Neuron (in vitro differentiated cells): ENCODE measurements at regions not wholly inside any gene's neighbourhood (a gene's known extent, or its start where the extent isn't known, plus 50 kb on each side); places are given as distances from the start of the nearest gene placed in this dataset.

Source experiments
- H2AFZ ChIP-seq: one replicate; pipeline ENCODE4 v1.6.1; 2013; ENCODE audit warnings: low read depth, mild to moderate bottlenecking, inconsistent platforms, low read length, moderate library complexity
- H3K27me3 ChIP-seq: one replicate; pipeline ENCODE4 v1.6.1; 2013; ENCODE audit warnings: low read length; ENCODE audit not compliant: insufficient read depth
- H3K36me3 ChIP-seq: one replicate; pipeline ENCODE4 v1.6.1; 2013; ENCODE audit warnings: low read length; ENCODE audit not compliant: insufficient read depth
- H3K4me1 ChIP-seq: one replicate; pipeline ENCODE4 v1.6.1; 2013; ENCODE audit warnings: low read length; ENCODE audit not compliant: insufficient read depth
- H3K4me3 ChIP-seq: 2 replicates; pipeline ENCODE4 v1.5.1; 2013; ENCODE audit warnings: mild to moderate bottlenecking, low read length, moderate library complexity
- H3K9me3 ChIP-seq: one replicate; pipeline ENCODE4 v1.6.1; 2013; ENCODE audit warnings: low read length

DNA sequence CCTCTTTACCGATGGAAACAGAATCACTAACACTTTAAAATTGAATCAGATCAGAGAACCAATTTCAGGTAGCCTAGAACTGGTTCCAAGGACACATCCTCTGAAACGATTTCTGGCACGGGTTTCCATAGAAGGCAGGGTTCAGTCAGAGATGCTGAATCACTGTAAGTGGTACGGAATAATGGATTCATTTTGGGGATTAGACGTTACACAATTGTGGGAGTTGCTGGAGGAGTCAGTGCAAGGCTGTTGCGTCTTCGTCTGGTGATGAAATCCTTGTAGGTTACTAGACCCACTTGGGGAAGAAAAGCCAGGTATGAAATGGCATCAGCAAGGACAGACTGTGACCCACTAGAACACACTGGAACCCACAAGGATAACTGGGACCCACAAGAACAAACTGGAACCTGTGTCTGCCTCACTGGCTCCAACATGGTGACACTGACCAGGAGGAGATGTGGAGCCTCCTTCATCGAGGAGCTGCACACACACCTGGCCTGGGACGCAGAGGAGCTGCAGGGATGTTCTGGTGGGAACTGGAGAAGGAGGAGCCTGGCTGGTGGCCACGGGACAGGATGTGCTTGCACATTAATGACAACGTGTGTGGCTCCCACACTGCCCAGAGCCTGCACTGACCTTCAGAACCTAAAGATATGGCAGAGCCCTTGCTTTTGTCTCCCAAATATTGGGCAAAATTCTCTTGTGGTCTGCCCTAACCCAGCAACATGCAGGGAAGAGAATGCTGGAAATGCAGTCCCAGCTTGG is 105.1 kb downstream of the TRAPPC11 start:
- Histone ChIP-seq H3K9me3 (no peaks in the 10 kb centered on the region), H2AFZ (no peak overlapping the region), H3K36me3 (no peaks in the 10 kb centered on the region), H3K4me3 (no peak overlapping the region), H3K27me3 (no peaks in the 10 kb centered on the region), H3K4me1 (peaks cover 6% of the 10 kb centered on the region)

DNA sequence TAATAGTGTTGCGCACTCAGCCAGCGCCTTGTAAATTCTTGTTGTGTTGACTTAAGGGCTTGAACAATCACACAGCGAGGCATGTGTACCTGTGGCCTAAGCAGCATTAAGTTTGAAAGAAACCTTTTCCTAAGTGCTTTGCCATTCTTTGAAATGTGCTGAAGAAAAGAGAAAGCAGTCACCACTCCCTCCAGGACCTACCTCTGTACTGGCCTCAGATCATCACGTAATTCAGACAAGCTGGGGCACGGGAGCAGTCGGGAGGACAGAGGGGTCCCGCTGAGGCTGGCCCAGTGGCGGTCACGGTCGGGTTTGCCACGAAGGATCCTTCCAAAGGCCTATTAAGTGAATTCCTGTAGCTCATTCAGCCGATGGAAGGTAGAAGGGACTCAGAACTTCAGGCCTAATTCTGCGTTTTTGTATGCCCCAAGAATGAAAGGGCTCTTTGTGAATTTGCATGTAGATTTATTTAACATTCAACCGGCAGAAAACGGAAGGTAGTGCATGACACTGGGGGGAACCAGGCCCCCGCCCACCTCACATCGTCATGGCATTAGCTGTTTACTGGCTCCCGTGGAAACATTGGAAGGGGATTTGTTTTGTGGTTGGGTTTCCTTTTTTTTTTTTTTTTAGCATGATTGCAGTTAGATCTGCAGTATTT is 106.3 kb downstream of the TRAPPC11 start:
- Histone ChIP-seq H2AFZ (peak overlapping the region; percentile 26), H3K4me1 (peaks cover 6% of the 10 kb centered on the region), H3K27me3 (no peaks in the 10 kb centered on the region), H3K4me3 (no peak overlapping the region), H3K9me3 (no peaks in the 10 kb centered on the region), H3K36me3 (no peaks in the 10 kb centered on the region)

- peak overlapping the region; percentile 26 for H2AFZ ChIP-seq
- no peaks in the 10 kb centered on the region for H3K27me3 ChIP-seq
- no peaks in the 10 kb centered on the region for H3K36me3 ChIP-seq
- peaks cover 6% of the 10 kb centered on the region for H3K4me1 ChIP-seq
- no peaks in the 10 kb centered on the region for H3K9me3 ChIP-seq
- H3K4me3 ChIP-seq = no peak overlapping the region
Measured at GRCh38 chr4:183766140-183766539, 107.0 kb downstream of the TRAPPC11 start.

- no peaks in the 10 kb centered on the region for H3K9me3 ChIP-seq
- H3K36me3 ChIP-seq = no peaks in the 10 kb centered on the region
- H3K4me1 ChIP-seq = no peaks in the 10 kb centered on the region
- H2AFZ ChIP-seq = no peak overlapping the region
- H3K4me3 ChIP-seq = no peak overlapping the region
- peaks cover 7% of the 10 kb centered on the region for H3K27me3 ChIP-seq
Measured at GRCh38 chr4:183770906-183771305, 111.8 kb downstream of the TRAPPC11 start.

GRCh38 chr4:183772361-183772760 is 113.3 kb downstream of the TRAPPC11 start:
- Histone ChIP-seq H3K9me3 (no peaks in the 10 kb centered on the region), H3K4me1 (no peaks in the 10 kb centered on the region), H3K4me3 (no peak overlapping the region), H3K27me3 (peaks cover 7% of the 10 kb centered on the region), H2AFZ (no peak overlapping the region), H3K36me3 (no peaks in the 10 kb centered on the region)

GRCh38 chr4:183773790-183774189 is 114.7 kb downstream of the TRAPPC11 start:
- Histone ChIP-seq H3K4me1 (no peaks in the 10 kb centered on the region), H3K4me3 (no peak overlapping the region), H2AFZ (no peak overlapping the region), H3K36me3 (no peaks in the 10 kb centered on the region), H3K27me3 (peaks cover 7% of the 10 kb centered on the region), H3K9me3 (no peaks in the 10 kb centered on the region)

DNA sequence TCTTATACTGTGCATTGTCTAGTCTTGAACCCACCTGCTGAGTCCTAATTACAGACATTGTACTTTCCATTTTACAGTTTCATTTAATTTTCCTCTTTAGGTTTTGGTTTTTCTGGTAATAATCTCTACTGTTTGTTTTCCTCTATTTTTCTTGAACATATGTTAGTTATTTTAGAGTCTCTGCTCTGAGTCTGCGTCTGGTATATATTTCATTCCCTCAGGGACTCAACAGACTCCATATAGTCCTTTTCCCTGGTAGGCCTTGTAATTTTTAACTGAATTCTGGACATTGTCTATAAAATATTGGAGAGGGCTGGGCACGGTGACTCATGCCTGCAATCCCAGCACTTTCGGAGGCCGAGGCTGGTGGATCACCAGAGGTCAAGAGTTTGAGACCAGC is 121.8 kb upstream of the STOX2 start:
- Histone ChIP-seq H2AFZ (no peak overlapping the region), H3K4me1 (peaks cover 4% of the 10 kb centered on the region), H3K27me3 (no peaks in the 10 kb centered on the region), H3K9me3 (no peaks in the 10 kb centered on the region), H3K36me3 (no peaks in the 10 kb centered on the region), H3K4me3 (no peak overlapping the region)

DNA sequence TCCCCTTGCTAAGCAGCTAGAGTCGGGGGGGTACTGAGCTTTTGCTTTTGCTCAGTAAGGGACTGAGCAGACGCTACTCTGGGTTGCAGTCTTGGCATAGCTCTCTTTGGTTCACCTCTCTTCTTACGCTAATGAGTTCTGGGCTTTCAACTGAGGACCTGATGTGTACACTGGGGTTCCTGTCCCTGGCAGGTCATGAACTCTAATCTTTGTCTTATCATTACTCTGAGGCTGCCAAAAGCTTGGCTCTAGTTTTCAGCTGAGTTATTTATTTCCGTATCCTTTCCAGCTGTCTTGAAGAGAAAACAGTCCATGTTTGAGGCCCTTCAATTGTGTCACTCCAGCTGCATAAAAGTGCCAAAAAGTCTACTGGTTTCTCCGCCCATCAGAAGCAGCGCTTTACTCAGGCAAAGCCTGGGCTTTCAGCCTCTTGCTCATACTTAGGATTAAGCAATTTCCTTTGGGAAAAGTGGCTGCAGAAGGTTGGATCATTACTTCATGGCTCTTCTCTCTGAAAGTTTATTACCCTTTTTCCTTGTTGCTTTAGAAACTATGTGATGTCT is 121.0 kb upstream of the STOX2 start:
- Histone ChIP-seq H3K27me3 (no peaks in the 10 kb centered on the region), H3K36me3 (no peaks in the 10 kb centered on the region), H3K4me3 (no peak overlapping the region), H2AFZ (no peak overlapping the region), H3K4me1 (peaks cover 4% of the 10 kb centered on the region), H3K9me3 (no peaks in the 10 kb centered on the region)

- Histone ChIP-seq H3K27me3 (no peaks in the 10 kb centered on the region), H3K36me3 (no peaks in the 10 kb centered on the region), H3K4me3 (no peak overlapping the region), H3K9me3 (peaks cover 2% of the 10 kb centered on the region), H2AFZ (no peak overlapping the region), H3K4me1 (peaks cover 4% of the 10 kb centered on the region)
Measured at GRCh38 chr4:183788308-183788905, 116.7 kb upstream of the STOX2 start.

DNA sequence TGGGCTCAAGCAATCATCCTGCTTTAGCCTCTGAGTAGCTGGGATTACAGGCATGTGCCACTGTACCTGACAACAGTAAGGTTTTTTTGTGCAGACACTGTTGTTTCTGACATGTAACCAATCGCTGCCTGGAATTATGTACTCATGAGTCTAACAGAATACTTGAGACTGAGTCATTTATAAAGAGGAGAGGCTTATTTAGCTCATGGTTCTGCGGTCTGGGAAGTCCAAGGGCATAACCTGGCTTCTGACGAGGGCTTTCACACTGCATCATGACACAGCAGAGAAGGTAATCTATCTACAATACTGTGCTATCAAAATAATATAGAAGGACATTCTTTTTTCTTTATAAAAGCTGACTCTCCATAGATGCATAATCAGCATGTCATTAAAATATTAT is 115.5 kb upstream of the STOX2 start:
- H3K36me3 ChIP-seq = no peaks in the 10 kb centered on the region
- peaks cover 7% of the 10 kb centered on the region for H3K9me3 ChIP-seq
- H2AFZ ChIP-seq = no peak overlapping the region
- no peaks in the 10 kb centered on the region for H3K4me1 ChIP-seq
- H3K4me3 ChIP-seq = no peak overlapping the region
- H3K27me3 ChIP-seq = no peaks in the 10 kb centered on the region

DNA sequence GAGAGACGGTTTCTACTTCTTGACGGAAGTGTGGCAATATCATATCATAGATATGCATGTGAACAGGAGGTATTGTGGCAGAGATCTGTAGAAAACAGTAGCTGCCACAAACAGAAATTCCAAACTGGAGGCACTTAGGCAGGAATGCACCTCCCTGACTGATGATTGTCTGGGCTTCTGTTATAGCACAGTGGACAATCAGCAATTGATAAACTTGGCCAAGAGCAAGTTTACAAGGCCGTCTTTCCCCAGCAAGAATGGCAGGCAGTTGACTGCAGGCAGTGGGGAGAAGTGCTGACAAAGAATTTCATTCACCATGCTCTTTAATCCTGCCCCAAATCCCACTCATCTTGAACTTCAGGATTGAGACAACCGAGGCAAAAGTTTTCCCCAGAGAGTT is 114.4 kb upstream of the STOX2 start:
- Histone ChIP-seq H3K9me3 (peaks cover 10% of the 10 kb centered on the region), H2AFZ (no peak overlapping the region), H3K27me3 (peaks cover 4% of the 10 kb centered on the region), H3K36me3 (no peaks in the 10 kb centered on the region), H3K4me1 (no peaks in the 10 kb centered on the region), H3K4me3 (no peak overlapping the region)

GRCh38 chr4:183797011-183797444 is 108.1 kb upstream of the STOX2 start:
- H3K4me3 ChIP-seq = no peak overlapping the region
- H3K9me3 ChIP-seq = peaks cover 18% of the 10 kb centered on the region
- H3K27me3 ChIP-seq = peaks cover 64% of the 10 kb centered on the region
- peak overlapping the region; percentile 48 for H2AFZ ChIP-seq
- peaks cover 12% of the 10 kb centered on the region for H3K4me1 ChIP-seq
- H3K36me3 ChIP-seq = no peaks in the 10 kb centered on the region
